Glutamatergic neuron (in vitro differentiated cells): ENCODE measurements at regions not wholly inside any gene's neighbourhood (a gene's known extent, or its start where the extent isn't known, plus 50 kb on each side); places are given as distances from the start of the nearest gene placed in this dataset.

Experiments used
- DNase-seq: peaks from one replicate; pipeline ENCODE4 v3.0.0; 2022
- H3K27ac Mint-ChIP-seq: one replicate; pipeline ENCODE4 v1.8.0; 2020; ENCODE audit warnings: mild to moderate bottlenecking, mixed read lengths, inconsistent platforms; ENCODE audit not compliant: unreplicated experiment
- H3K27me3 Mint-ChIP-seq: one replicate; pipeline ENCODE4 v1.8.0; 2020; ENCODE audit warnings: mild to moderate bottlenecking, moderate library complexity, mixed read lengths, inconsistent platforms; ENCODE audit not compliant: unreplicated experiment
- H3K36me3 Mint-ChIP-seq: one replicate; pipeline ENCODE4 v1.8.0; 2020; ENCODE audit warnings: mild to moderate bottlenecking, mixed read lengths, inconsistent platforms; ENCODE audit not compliant: unreplicated experiment
- H3K4me1 Mint-ChIP-seq: one replicate; pipeline ENCODE4 v1.8.0; 2020; ENCODE audit warnings: mild to moderate bottlenecking, low read depth, mixed read lengths, inconsistent platforms; ENCODE audit not compliant: unreplicated experiment
- H3K4me3 Mint-ChIP-seq: one replicate; pipeline ENCODE4 v1.8.0; 2020; ENCODE audit warnings: mild to moderate bottlenecking, mixed read lengths, inconsistent platforms; ENCODE audit not compliant: unreplicated experiment
- H3K9me3 Mint-ChIP-seq: one replicate; pipeline ENCODE4 v1.8.0; 2020; ENCODE audit warnings: mild to moderate bottlenecking, moderate library complexity, mixed read lengths, inconsistent platforms; ENCODE audit not compliant: unreplicated experiment
- CTCF ChIP-seq: fragments of 200-600 bp; sonication (generic); IDR thresholded peaks from one replicate; pipeline ENCODE4 v1.5.0; 2021; ENCODE audit not compliant: partially characterized antibody, unreplicated experiment

GRCh38 chr4:120290553-120290952 is 223.9 kb upstream of the MAD2L1 start:
- DNase-seq, result no peak
- TF ChIP-seq CTCF, result no peak
- H3K27ac Mint-ChIP-seq, result no peak overlapping the region
- H3K4me3 Mint-ChIP-seq, result no peak overlapping the region
- H3K9me3 Mint-ChIP-seq, result no peaks in the 10 kb centered on the region
- no peaks in the 10 kb centered on the region for H3K27me3 Mint-ChIP-seq
- no peaks in the 10 kb centered on the region for H3K4me1 Mint-ChIP-seq
- no peaks in the 10 kb centered on the region for H3K36me3 Mint-ChIP-seq

- peak; percentile 54 for TF ChIP-seq CTCF
- H3K27ac Mint-ChIP-seq, result no peak overlapping the region
- H3K4me3 Mint-ChIP-seq, result no peak overlapping the region
- H3K27me3 Mint-ChIP-seq, result no peaks in the 10 kb centered on the region
- no peaks in the 10 kb centered on the region for H3K4me1 Mint-ChIP-seq
- no peaks in the 10 kb centered on the region for H3K36me3 Mint-ChIP-seq
- no peak for DNase-seq
- no peaks in the 10 kb centered on the region for H3K9me3 Mint-ChIP-seq
Measured at GRCh38 chr4:120286813-120287212, 220.2 kb upstream of the MAD2L1 start.

GRCh38 chr4:120281581-120281980 is 214.9 kb upstream of the MAD2L1 start:
- H3K4me3 Mint-ChIP-seq, result no peak overlapping the region
- H3K27me3 Mint-ChIP-seq, result no peaks in the 10 kb centered on the region
- H3K27ac Mint-ChIP-seq, result no peak overlapping the region
- no peaks in the 10 kb centered on the region for H3K9me3 Mint-ChIP-seq
- no peaks in the 10 kb centered on the region for H3K4me1 Mint-ChIP-seq
- no peaks in the 10 kb centered on the region for H3K36me3 Mint-ChIP-seq
- DNase-seq, result no peak
- no peak for TF ChIP-seq CTCF

GRCh38 chr4:120277391-120277790 is 210.7 kb upstream of the MAD2L1 start:
- DNase-seq, result no peak
- H3K27ac Mint-ChIP-seq, result no peak overlapping the region

GRCh38 chr4:120266602-120267001 is 200.0 kb upstream of the MAD2L1 start:
- DNase-seq, result no peak
- Mint-ChIP-seq H3K4me1 (no peaks in the 10 kb centered on the region), H3K36me3 (no peaks in the 10 kb centered on the region), H3K9me3 (peaks cover 2% of the 10 kb centered on the region), H3K27ac (no peak overlapping the region), H3K4me3 (no peak overlapping the region), H3K27me3 (no peaks in the 10 kb centered on the region)
- no peak for TF ChIP-seq CTCF

More at GRCh38 chr4:120277391-120277790, 210.7 kb upstream of the MAD2L1 start:
- no peak for TF ChIP-seq CTCF
- Mint-ChIP-seq H3K9me3 (no peaks in the 10 kb centered on the region), H3K4me3 (no peak overlapping the region), H3K36me3 (no peaks in the 10 kb centered on the region), H3K4me1 (peaks cover 4% of the 10 kb centered on the region), H3K27me3 (no peaks in the 10 kb centered on the region)
